OCI-LY1 (cell line): ENCODE measurements at regions not wholly inside any gene's neighbourhood (a gene's known extent, or its start where the extent isn't known, plus 50 kb on each side); places are given as distances from the start of the nearest gene placed in this dataset.

ENCODE experiments used
- CTCF ChIP-seq: fragments of 200-600 bp; sonication (generic), shearing (Covaris generic); IDR thresholded peaks from 2 replicates; pipeline ENCODE4 v1.5.1; 2017; ENCODE audit warnings: mild to moderate bottlenecking, antibody characterized with exemption, low read length, moderate library complexity, mixed read lengths
- EZH2 ChIP-seq: fragments of 200-600 bp; sonication (generic), shearing (Covaris generic); IDR thresholded peaks from 2 replicates; pipeline ENCODE4 v1.8.0; 2017; ENCODE audit warnings: borderline replicate concordance, mixed run types, mild to moderate bottlenecking, antibody characterized with exemption, low read length, moderate library complexity, mixed read lengths

- TF ChIP-seq CTCF: no peak
- TF ChIP-seq EZH2: no peak
Measured at GRCh38 chr7:79666472-79666871, 213.0 kb upstream of the MAGI2 start.
